Right atrium auricular region (tissue), 2 donors: ENCODE measurements at regions not wholly inside any gene's neighbourhood (a gene's known extent, or its start where the extent isn't known, plus 50 kb on each side); places are given as distances from the start of the nearest gene placed in this dataset.
A peak's percentile ranks its signal among the peaks of the same experiment; 100 is the strongest.

Source experiments
- DNase-seq: peaks from one replicate; pipeline ENCODE4 v3.0.0-alpha.2; 2019; ENCODE audit warnings: low spot score
- H3K27ac ChIP-seq, 2 donors: fragments of 200-600 bp; sonication (generic); 1 replicate in 1 of 2; 2 replicates in 1 of 2; pipeline ENCODE4 v1.5.1; 2016 to 2019
- H3K27me3 ChIP-seq, 2 donors: fragments of 200-600 bp; sonication (generic); one replicate each; pipeline versions ENCODE4 v1.5.1 to v1.6.0; 2017 to 2019
- H3K36me3 ChIP-seq: fragments of 200-600 bp; sonication (generic); one replicate; pipeline ENCODE4 v1.5.1; 2016
- H3K4me1 ChIP-seq, 2 donors: fragments of 200-600 bp; sonication (generic); one replicate each; pipeline versions ENCODE4 v1.5.1 to v1.6.0; 2017 to 2019
- H3K4me3 ChIP-seq, 2 donors: fragments of 200-600 bp; sonication (generic); 1 replicate in 1 of 2; 2 replicates in 1 of 2; pipeline ENCODE4 v1.5.1; 2017 to 2019; ENCODE audit warnings: mild to moderate bottlenecking in 1 of 2, moderate library complexity in 1 of 2
- H3K9me3 ChIP-seq, 2 donors: fragments of 200-600 bp; sonication (generic); one replicate each; pipeline ENCODE4 v1.5.1; 2019
- TF ChIP-seq, protein P1 (sequence below), 2 donors: fragments of 200-600 bp; sonication (generic); IDR thresholded peaks; one replicate each; pipeline ENCODE4 v1.5.1; 2019; ENCODE audit warnings: antibody characterized with exemption in 2 of 2

DNA sequence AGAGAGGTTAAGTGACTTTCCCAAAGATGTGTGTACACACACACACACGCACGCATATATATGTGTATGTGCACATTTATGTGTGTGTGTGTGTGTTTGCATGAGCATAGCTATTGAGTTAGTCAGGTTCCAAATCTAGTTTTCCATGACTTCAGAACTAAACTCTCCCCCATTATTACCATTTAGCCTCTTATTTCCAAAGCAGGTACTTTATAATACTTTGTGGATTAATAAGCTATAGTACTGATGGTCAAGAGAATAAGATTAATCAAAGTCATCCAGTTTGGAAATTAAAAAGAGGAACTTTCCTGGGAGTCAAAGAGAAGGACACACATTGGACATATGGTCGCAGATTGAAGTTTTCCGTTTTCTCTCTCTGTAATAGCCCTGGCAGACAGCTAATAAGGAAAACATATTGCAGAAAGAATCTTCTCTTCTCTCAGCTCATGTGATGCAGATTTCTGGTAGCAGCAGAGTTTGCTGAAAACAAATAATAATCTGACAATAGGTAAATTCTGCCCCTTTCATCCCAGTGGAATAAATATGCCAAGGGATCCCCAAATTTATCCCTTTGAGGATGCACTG lies 410.9 kb upstream of the TCF4 start:
- no peaks in the 10 kb centered on the region for H3K9me3 ChIP-seq
- peaks cover 0 to 21% of the 10 kb centered on the region in 2 donors for H3K4me1 ChIP-seq
- TF ChIP-seq, protein P1, sequence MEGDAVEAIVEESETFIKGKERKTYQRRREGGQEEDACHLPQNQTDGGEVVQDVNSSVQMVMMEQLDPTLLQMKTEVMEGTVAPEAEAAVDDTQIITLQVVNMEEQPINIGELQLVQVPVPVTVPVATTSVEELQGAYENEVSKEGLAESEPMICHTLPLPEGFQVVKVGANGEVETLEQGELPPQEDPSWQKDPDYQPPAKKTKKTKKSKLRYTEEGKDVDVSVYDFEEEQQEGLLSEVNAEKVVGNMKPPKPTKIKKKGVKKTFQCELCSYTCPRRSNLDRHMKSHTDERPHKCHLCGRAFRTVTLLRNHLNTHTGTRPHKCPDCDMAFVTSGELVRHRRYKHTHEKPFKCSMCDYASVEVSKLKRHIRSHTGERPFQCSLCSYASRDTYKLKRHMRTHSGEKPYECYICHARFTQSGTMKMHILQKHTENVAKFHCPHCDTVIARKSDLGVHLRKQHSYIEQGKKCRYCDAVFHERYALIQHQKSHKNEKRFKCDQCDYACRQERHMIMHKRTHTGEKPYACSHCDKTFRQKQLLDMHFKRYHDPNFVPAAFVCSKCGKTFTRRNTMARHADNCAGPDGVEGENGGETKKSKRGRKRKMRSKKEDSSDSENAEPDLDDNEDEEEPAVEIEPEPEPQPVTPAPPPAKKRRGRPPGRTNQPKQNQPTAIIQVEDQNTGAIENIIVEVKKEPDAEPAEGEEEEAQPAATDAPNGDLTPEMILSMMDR (IDR thresholded peaks at IDR 0.05) = no peak
- H3K36me3 ChIP-seq = no peaks in the 10 kb centered on the region
- no peak for DNase-seq
- H3K27ac ChIP-seq = no peak overlapping the region
- no peak overlapping the region for H3K4me3 ChIP-seq
- H3K27me3 ChIP-seq = no peaks in the 10 kb centered on the region

DNA sequence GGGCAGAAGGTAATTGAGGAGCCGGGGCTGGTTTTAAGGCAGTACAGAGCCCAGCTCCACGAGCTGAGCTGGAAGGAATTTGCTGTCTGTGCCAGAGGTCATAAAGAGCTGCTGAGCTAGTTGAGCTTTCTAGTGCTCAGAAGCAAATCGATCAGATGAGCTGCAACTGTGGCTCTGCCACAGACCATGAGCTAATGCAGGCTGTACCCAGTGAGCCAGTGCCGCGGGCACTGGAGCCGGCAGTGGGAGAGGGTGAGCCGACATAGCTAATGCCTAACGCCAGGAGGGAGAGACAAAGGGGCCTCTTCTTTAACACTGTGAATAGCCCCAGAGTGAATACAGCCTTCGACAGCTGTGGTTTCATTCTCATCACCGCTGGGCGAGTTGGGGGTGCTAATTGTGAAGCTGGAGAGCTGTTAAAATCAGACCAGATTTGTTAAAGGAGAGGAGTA lies 410.1 kb upstream of the TCF4 start:
- Histone ChIP-seq H3K36me3 (no peaks in the 10 kb centered on the region), H3K4me1 (peaks cover 0 to 21% of the 10 kb centered on the region in 2 donors), H3K9me3 (no peaks in the 10 kb centered on the region), H3K27ac (peak overlapping the region in 1 of 2 donors; percentile 34), H3K4me3 (peak overlapping the region in 1 of 2 donors; percentile 24), H3K27me3 (no peaks in the 10 kb centered on the region)
- no peak for DNase-seq
- TF ChIP-seq, protein P1 (IDR thresholded peaks at IDR 0.05) = no peak

DNA sequence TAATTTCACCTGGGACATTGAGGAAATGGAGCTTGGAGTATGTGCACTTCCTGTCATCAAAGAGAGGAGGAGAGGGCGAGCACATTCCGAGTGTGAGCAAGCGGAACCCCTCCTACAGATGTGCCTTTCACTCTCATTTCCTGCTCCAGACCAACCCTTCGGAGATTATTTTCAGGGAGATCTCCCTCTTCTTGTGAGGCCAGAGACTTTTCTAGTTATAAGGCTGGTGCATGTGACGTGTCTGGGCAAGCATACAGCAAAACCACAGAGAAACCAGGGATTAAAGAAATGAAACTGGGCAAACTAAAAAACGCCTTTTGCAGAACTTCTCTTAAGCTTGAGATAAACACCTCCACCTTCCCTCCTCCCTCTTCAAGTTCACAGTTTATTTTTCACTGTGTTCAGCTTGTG lies 409.2 kb upstream of the TCF4 start:
- Histone ChIP-seq H3K27me3 (no peaks in the 10 kb centered on the region), H3K9me3 (no peaks in the 10 kb centered on the region), H3K36me3 (no peaks in the 10 kb centered on the region), H3K4me3 (no peak overlapping the region), H3K27ac (no peak overlapping the region), H3K4me1 (peaks cover 0 to 21% of the 10 kb centered on the region in 2 donors)
- TF ChIP-seq, protein P1 (IDR thresholded peaks at IDR 0.05) = peak in 1 of 2 donors; percentile 19
- no peak for DNase-seq

DNA sequence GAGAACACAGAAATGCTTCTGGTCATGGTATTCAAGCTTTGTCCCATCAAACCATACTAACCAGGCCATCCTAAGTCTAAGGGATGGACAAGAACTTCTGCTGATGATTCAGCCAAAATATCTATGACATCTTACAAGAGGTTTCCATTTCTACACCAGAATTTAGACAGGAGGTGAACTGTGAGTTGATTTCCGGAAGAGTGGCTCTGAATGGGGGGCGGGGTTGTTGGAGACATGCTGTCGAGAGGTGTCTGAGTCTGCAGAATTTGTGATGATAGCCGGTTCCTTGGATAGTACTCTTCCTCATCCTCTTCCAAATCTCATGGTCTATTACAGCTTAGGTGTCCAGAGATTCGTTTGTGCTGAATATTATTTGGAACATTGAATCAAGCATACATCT lies 408.7 kb upstream of the TCF4 start:
- no peaks in the 10 kb centered on the region for H3K27me3 ChIP-seq
- no peaks in the 10 kb centered on the region for H3K9me3 ChIP-seq
- TF ChIP-seq, protein P1 (IDR thresholded peaks at IDR 0.05) = no peak
- no peak overlapping the region for H3K27ac ChIP-seq
- no peak overlapping the region for H3K4me3 ChIP-seq
- DNase-seq = no peak
- H3K36me3 ChIP-seq = no peaks in the 10 kb centered on the region
- peaks cover 0 to 21% of the 10 kb centered on the region in 2 donors for H3K4me1 ChIP-seq

DNA sequence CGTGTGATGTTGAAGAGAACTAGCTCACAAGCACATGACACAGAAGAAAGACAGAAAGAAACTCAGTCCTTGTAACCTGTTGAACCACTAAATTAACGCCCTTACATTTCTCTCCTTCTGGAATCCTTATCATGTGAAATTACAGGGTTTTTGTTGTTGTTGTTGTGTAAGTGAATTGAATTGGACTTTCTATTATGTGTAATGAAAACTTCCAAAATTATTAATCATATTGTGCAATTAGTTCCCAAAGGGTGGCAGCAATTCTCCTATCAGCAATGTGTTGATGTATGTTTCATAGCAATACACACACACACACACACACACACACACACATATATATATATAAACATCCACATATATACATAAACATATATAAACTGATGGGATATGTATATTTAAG lies 402.2 kb upstream of the TCF4 start:
- Histone ChIP-seq H3K27me3 (no peaks in the 10 kb centered on the region), H3K27ac (no peak overlapping the region), H3K9me3 (no peaks in the 10 kb centered on the region), H3K36me3 (no peaks in the 10 kb centered on the region), H3K4me3 (no peak overlapping the region), H3K4me1 (peaks cover 0 to 9% of the 10 kb centered on the region in 2 donors)
- TF ChIP-seq, protein P1 (IDR thresholded peaks at IDR 0.05) = no peak
- no peak for DNase-seq

DNA sequence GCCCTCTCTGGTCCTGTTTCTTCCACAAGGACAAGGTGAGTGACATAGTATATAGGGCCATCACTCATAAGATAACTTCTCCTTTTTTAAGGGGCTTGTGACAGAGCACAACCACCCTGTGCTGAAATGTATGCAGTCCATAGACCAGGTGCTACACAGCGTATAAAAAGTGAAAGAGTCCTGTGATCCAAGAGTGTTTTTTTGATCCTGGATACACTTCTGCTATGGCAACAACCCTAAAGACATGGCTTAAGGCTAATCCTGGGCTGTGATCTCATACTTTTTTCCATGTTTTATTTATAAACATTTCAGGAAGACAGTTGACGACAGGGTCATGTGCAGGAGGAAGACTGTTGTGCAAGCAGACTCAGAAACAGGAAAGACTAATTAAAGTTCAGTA lies 400.5 kb upstream of the TCF4 start:
- Histone ChIP-seq H3K36me3 (no peaks in the 10 kb centered on the region), H3K4me1 (peaks cover 0 to 9% of the 10 kb centered on the region in 2 donors), H3K27me3 (no peaks in the 10 kb centered on the region), H3K27ac (peak overlapping the region; percentile 30 to 63), H3K4me3 (no peak overlapping the region), H3K9me3 (peaks cover 0 to 12% of the 10 kb centered on the region in 2 donors)
- no peak for DNase-seq
- TF ChIP-seq, protein P1 (IDR thresholded peaks at IDR 0.05) = no peak
